GM12864 (cell line): ENCODE measurements at regions not wholly inside any gene's neighbourhood (a gene's known extent, or its start where the extent isn't known, plus 50 kb on each side); places are given as distances from the start of the nearest gene placed in this dataset.

Experiments used
- DNase-seq: peaks from one replicate; pipeline ENCODE4 v3.0.0-alpha.2; 2011; ENCODE audit warnings: low read depth
- H3K4me3 ChIP-seq: 2 replicates; pipeline ENCODE4 v1.5.1; 2011; ENCODE audit warnings: mild to moderate bottlenecking, low read depth, low read length, control low read depth
- CTCF ChIP-seq: IDR thresholded peaks from 2 replicates; pipeline ENCODE4 v1.5.1; 2011; ENCODE audit warnings: low read depth, mild to moderate bottlenecking, moderate library complexity, low read length, control low read depth, inconsistent platforms; ENCODE audit errors: missing control alignments

- H3K4me3 ChIP-seq, result no peak overlapping the region
- TF ChIP-seq CTCF, result no peak
- DNase-seq, result no peak
Observed at GRCh38 chr21:16311229-16311628, 581.4 kb downstream of the USP25 start.

- H3K4me3 ChIP-seq, result no peak overlapping the region
- no peak for DNase-seq
- no peak for TF ChIP-seq CTCF
Observed at GRCh38 chr21:16312321-16312720, 582.5 kb downstream of the USP25 start.

GRCh38 chr21:16315223-16315622 is 585.4 kb downstream of the USP25 start:
- TF ChIP-seq CTCF, result no peak
- H3K4me3 ChIP-seq, result no peak overlapping the region
- DNase-seq, result no peak

- TF ChIP-seq CTCF, result no peak
- no peak for DNase-seq
- H3K4me3 ChIP-seq, result no peak overlapping the region
Observed at GRCh38 chr21:16318651-16319300, 589.0 kb downstream of the USP25 start.

- no peak for TF ChIP-seq CTCF
- H3K4me3 ChIP-seq, result no peak overlapping the region
- DNase-seq, result no peak
Observed at GRCh38 chr21:16320110-16320509, 590.3 kb downstream of the USP25 start.

GRCh38 chr21:16322454-16322853 is 592.7 kb downstream of the USP25 start:
- no peak overlapping the region for H3K4me3 ChIP-seq
- no peak for TF ChIP-seq CTCF
- no peak for DNase-seq

GRCh38 chr21:16323596-16323995 is 593.8 kb downstream of the USP25 start:
- no peak for TF ChIP-seq CTCF
- H3K4me3 ChIP-seq, result no peak overlapping the region
- no peak for DNase-seq
